HUES6 (cell line): ENCODE measurements at regions not wholly inside any gene's neighbourhood (a gene's known extent, or its start where the extent isn't known, plus 50 kb on each side); places are given as distances from the start of the nearest gene placed in this dataset.
"Not testable (repeated sequence)": the region's sequence is repeated elsewhere in the genome, so short reads cannot be mapped to it uniquely, and the experiment has no call there.

ENCODE experiments used
- H3K27ac ChIP-seq: 2 replicates; pipeline ENCODE4 v1.7.0; 2013; ENCODE audit warnings: low read depth, mild to moderate bottlenecking, low read length, inconsistent platforms
- H3K27me3 ChIP-seq: 2 replicates; pipeline ENCODE4 v1.6.1; 2013; ENCODE audit warnings: low read length; ENCODE audit not compliant: control insufficient read depth, insufficient read depth
- H3K36me3 ChIP-seq: 2 replicates; pipeline ENCODE4 v1.6.1; 2013; ENCODE audit warnings: low read length; ENCODE audit not compliant: control insufficient read depth, insufficient read depth
- H3K4me1 ChIP-seq: 2 replicates; pipeline ENCODE4 v1.6.1; 2013; ENCODE audit warnings: low read length; ENCODE audit not compliant: control insufficient read depth, insufficient read depth
- H3K4me3 ChIP-seq: 2 replicates; pipeline ENCODE4 v1.5.1; 2013; ENCODE audit warnings: low read depth, low read length
- H3K9ac ChIP-seq: one replicate; pipeline ENCODE4 v1.6.1; 2013; ENCODE audit warnings: mild to moderate bottlenecking, low read length
- H3K9me3 ChIP-seq: 2 replicates; pipeline ENCODE4 v1.6.1; 2013; ENCODE audit warnings: low read depth, low read length; ENCODE audit not compliant: control insufficient read depth, insufficient read depth

- Histone ChIP-seq H3K4me1 (peaks cover 7% of the 10 kb centered on the region), H3K27ac (no peak overlapping the region), H3K9me3 (no peaks in the 10 kb centered on the region), H3K36me3 (no peaks in the 10 kb centered on the region), H3K27me3 (no peaks in the 10 kb centered on the region), H3K4me3 (no peak overlapping the region), H3K9ac (no peak overlapping the region)
These were observed 100.5 kb downstream of the ALG10B start for GRCh38 chr12:38417101-38417500.

GRCh38 chr12:38424436-38424835 is 107.9 kb downstream of the ALG10B start:
- Histone ChIP-seq H3K9me3 (no peaks in the 10 kb centered on the region; the same call in 1 of the 2 replicates), H3K27me3 (no peaks in the 10 kb centered on the region), H3K9ac (no peak overlapping the region), H3K4me1 (no peaks in the 10 kb centered on the region), H3K36me3 (no peaks in the 10 kb centered on the region), H3K4me3 (no peak overlapping the region), H3K27ac (no peak overlapping the region)

- no peak overlapping the region for H3K9ac ChIP-seq
- H3K4me3 ChIP-seq: no peak overlapping the region
- H3K36me3 ChIP-seq: no peaks in the 10 kb centered on the region
- no peaks in the 10 kb centered on the region for H3K27me3 ChIP-seq
- H3K4me1 ChIP-seq: no peaks in the 10 kb centered on the region
- H3K9me3 ChIP-seq: no peaks in the 10 kb centered on the region; the same call in 1 of the 2 replicates
- H3K27ac ChIP-seq: no peak overlapping the region
These were observed 110.9 kb downstream of the ALG10B start for GRCh38 chr12:38427442-38427841.

DNA sequence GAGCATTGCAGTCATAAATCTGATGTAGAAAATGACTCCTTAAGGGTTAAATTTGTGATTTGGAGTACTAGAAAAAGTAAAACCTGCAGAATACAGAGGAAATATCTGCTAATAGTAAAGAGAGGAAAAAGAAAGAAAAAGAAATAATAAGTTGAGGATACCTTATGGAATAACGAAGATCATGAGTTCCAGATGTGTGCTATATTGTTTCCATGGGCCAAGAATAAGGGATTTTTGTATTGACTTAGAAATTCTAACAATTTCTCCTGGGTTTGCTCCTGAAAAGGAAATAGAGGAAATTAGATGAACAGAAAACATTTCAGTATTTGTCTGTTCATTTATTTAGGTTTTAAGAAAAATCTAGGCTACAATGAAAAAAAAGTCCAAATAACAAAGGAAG is 115.3 kb downstream of the ALG10B start:
- peaks cover 9% of the 10 kb centered on the region for H3K9me3 ChIP-seq
- no peaks in the 10 kb centered on the region for H3K27me3 ChIP-seq
- H3K9ac ChIP-seq: no peak overlapping the region
- H3K36me3 ChIP-seq: no peaks in the 10 kb centered on the region
- H3K4me3 ChIP-seq: no peak overlapping the region
- no peaks in the 10 kb centered on the region for H3K4me1 ChIP-seq
- H3K27ac ChIP-seq: no peak overlapping the region

- peaks cover 12% of the 10 kb centered on the region for H3K9me3 ChIP-seq
- H3K27me3 ChIP-seq, H3K4me3 ChIP-seq, H3K9ac ChIP-seq, H3K36me3 ChIP-seq, H3K27ac ChIP-seq, H3K4me1 ChIP-seq: not testable (repeated sequence)
These were observed 125.3 kb downstream of the ALG10B start for GRCh38 chr12:38441871-38442281.

GRCh38 chr12:38445040-38445439 is 128.5 kb downstream of the ALG10B start:
- H3K9me3 ChIP-seq: no peaks in the 10 kb centered on the region
- no peaks in the 10 kb centered on the region for H3K36me3 ChIP-seq
- no peak overlapping the region for H3K27ac ChIP-seq
- H3K4me1 ChIP-seq: no peaks in the 10 kb centered on the region
- H3K4me3 ChIP-seq: no peak overlapping the region
- H3K9ac ChIP-seq: no peak overlapping the region
- no peaks in the 10 kb centered on the region for H3K27me3 ChIP-seq

DNA sequence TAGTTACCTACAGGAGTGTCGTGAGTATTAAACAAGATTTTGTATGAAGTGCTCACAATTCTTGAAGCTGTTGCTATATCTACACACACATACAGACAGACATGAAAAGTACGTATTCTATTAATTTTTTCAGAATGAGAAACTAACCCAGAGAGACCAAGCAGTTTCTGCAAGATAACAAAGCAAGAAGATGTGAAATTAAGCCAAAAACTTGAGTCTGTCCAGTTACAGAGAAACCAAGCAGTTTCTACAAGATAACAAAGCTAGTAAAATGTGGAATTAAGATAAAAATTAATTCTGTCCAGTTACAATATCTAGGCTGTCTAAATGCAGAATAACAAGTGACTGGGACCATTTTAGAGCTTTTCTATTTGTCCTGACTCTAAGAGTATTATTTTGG is 132.4 kb downstream of the ALG10B start:
- Histone ChIP-seq H3K9me3 (no peaks in the 10 kb centered on the region), H3K4me3 (no peak overlapping the region), H3K27me3 (no peaks in the 10 kb centered on the region), H3K9ac (no peak overlapping the region), H3K4me1 (no peaks in the 10 kb centered on the region), H3K27ac (no peak overlapping the region), H3K36me3 (no peaks in the 10 kb centered on the region)

DNA sequence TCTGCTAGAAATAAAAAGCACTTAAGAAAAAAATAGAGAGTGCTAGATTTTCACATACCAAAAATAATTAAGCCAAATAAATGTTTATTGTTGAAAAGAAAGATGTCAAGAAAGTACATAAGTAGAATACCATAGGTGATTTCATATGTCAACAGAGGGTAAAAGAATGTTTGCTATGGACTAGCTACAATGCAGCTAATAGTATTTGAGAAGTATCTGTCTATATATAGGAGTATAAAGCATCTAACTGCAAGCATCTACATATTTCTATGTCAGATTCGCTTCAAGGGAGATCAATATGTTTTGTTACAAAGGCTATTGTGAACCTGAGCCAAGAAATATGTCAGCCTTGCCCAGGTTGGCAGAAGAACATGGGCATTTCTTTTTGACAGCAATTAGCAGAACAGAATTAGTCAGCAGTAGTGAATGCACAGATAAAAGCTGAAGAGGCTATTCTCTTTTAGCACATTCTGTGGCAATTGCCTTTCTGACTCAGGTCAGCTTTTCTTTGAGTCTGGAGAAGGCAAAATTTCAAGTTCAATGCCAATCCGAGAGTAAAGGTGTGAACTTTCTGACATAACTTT is 140.1 kb downstream of the ALG10B start:
- no peak overlapping the region for H3K27ac ChIP-seq
- no peaks in the 10 kb centered on the region for H3K9me3 ChIP-seq
- H3K4me1 ChIP-seq: no peaks in the 10 kb centered on the region
- no peak overlapping the region for H3K4me3 ChIP-seq
- no peak overlapping the region for H3K9ac ChIP-seq
- H3K36me3 ChIP-seq: no peaks in the 10 kb centered on the region
- no peaks in the 10 kb centered on the region for H3K27me3 ChIP-seq

DNA sequence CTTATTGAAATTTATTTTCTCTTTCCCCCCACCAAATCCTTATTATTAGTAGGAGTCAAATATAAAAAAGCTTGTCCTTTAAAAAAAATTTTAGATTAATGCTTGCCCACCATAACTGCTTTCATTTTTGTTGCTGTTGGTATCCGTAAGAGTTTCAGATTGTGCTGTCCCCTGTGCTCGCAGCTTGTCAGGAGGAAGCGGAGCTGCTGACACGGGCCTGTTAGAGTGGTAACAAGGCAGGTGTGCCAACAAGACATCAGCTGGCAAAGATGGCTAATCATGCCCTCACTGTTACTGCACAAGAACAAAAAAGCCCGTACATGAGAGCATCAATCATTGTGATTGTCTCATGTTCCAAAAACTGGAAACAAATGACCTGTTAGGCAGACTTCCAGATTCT is 148.4 kb downstream of the ALG10B start:
- no peak overlapping the region for H3K9ac ChIP-seq
- no peak overlapping the region for H3K27ac ChIP-seq
- H3K4me1 ChIP-seq: no peaks in the 10 kb centered on the region
- H3K27me3 ChIP-seq: no peaks in the 10 kb centered on the region
- no peak overlapping the region for H3K4me3 ChIP-seq
- no peaks in the 10 kb centered on the region for H3K36me3 ChIP-seq
- no peaks in the 10 kb centered on the region for H3K9me3 ChIP-seq

- no peaks in the 10 kb centered on the region for H3K4me1 ChIP-seq
- H3K4me3 ChIP-seq: no peak overlapping the region
These were observed 153.1 kb downstream of the ALG10B start for GRCh38 chr12:38469715-38470114.

DNA sequence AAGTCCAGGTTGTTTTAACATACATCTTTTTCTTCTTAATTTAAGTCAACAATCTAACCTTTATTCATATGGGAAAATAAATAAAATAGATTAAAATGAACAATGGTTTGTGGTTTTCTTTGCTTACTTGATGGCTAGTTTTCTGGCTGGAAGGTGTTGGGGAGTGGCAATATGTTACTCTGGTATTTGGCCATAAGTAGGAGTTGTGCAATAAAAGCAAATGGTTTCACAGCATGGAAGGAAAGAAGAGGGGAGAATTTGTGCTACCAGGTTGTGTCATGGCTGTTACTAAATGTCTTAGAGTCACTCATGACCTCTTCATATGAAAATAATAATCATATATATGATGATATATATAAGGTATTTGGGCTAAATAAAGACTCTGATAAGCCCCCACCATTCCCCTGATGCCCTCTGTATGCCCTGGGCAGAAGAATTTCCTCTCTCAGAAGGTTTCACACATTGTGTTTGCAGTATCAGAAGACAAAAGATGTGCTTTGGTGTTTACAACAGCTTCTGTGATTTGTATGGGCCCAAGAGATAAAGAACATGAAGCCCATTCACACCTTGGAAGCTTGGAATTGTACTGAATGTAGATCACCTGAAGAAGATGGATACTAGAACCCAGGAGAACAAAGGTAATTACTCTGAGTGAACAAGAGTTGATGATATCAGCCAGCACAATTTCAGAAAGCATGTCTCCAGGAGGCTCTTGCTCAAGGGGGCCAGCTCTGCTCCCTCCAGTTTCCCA is 160.9 kb downstream of the ALG10B start:
- Histone ChIP-seq H3K9ac (no peak overlapping the region), H3K36me3 (no peaks in the 10 kb centered on the region), H3K27ac (no peak overlapping the region), H3K9me3 (peaks cover 5% of the 10 kb centered on the region), H3K27me3 (no peaks in the 10 kb centered on the region), H3K4me1 (no peaks in the 10 kb centered on the region), H3K4me3 (no peak overlapping the region)

More at GRCh38 chr12:38469715-38470114, 153.1 kb downstream of the ALG10B start:
- no peak overlapping the region for H3K9ac ChIP-seq
- no peak overlapping the region for H3K27ac ChIP-seq
- H3K9me3 ChIP-seq: peaks cover 5% of the 10 kb centered on the region
- H3K36me3 ChIP-seq: no peaks in the 10 kb centered on the region
- no peaks in the 10 kb centered on the region for H3K27me3 ChIP-seq
